ENCODE measurements at regions not wholly inside any gene's neighbourhood (a gene's known extent, or its start where the extent isn't known, plus 50 kb on each side); places are given as distances from the start of the nearest gene placed in this dataset.

GRCh38 chr21:20661246-20661645 lies 337.0 kb upstream of the NCAM2 start:
- Mint-ChIP-seq H3K27ac (no peak overlapping the region), H3K27me3 (no peaks in the 10 kb centered on the region), H3K9me3 (peaks cover 2% of the 10 kb centered on the region), H3K4me1 (ENCODE audit: unreplicated experiment) (peaks cover 14% of the 10 kb centered on the region), H3K36me3 (no peaks in the 10 kb centered on the region), H3K4me3 (no peak overlapping the region)
- TF ChIP-seq CTCF (conservative IDR thresholded peaks at IDR 0.05): no peak
- DNase-seq (ENCODE audit: extremely low spot score, unreplicated experiment): no peak

GRCh38 chr21:20661745-20662422 lies 336.3 kb upstream of the NCAM2 start:
- Mint-ChIP-seq H3K4me3 (no peak overlapping the region), H3K4me1 (ENCODE audit: unreplicated experiment) (peaks cover 14% of the 10 kb centered on the region), H3K27me3 (no peaks in the 10 kb centered on the region), H3K9me3 (peaks cover 4% of the 10 kb centered on the region), H3K27ac (no peak overlapping the region), H3K36me3 (no peaks in the 10 kb centered on the region)
- DNase-seq (ENCODE audit: extremely low spot score, unreplicated experiment): no peak
- TF ChIP-seq CTCF (conservative IDR thresholded peaks at IDR 0.05): no peak

- Mint-ChIP-seq H3K4me3 (no peak overlapping the region), H3K27ac (no peak overlapping the region), H3K9me3 (peaks cover 4% of the 10 kb centered on the region), H3K36me3 (no peaks in the 10 kb centered on the region), H3K27me3 (no peaks in the 10 kb centered on the region), H3K4me1 (ENCODE audit: unreplicated experiment) (peaks cover 14% of the 10 kb centered on the region)
- DNase-seq (ENCODE audit: extremely low spot score, unreplicated experiment): no peak
- no peak for TF ChIP-seq CTCF (conservative IDR thresholded peaks at IDR 0.05)
Observed at GRCh38 chr21:20662514-20662913, 335.7 kb upstream of the NCAM2 start.

- DNase-seq (ENCODE audit: extremely low spot score, unreplicated experiment): no peak
- Mint-ChIP-seq H3K27ac (no peak overlapping the region), H3K4me3 (no peak overlapping the region), H3K4me1 (ENCODE audit: unreplicated experiment) (no peaks in the 10 kb centered on the region), H3K27me3 (no peaks in the 10 kb centered on the region), H3K9me3 (peaks cover 4% of the 10 kb centered on the region), H3K36me3 (no peaks in the 10 kb centered on the region)
- no peak for TF ChIP-seq CTCF (conservative IDR thresholded peaks at IDR 0.05)
Observed at GRCh38 chr21:20667931-20668330, 330.3 kb upstream of the NCAM2 start.

GRCh38 chr21:20685475-20685874 lies 312.7 kb upstream of the NCAM2 start:
- DNase-seq (ENCODE audit: extremely low spot score, unreplicated experiment): no peak
- no peak overlapping the region for H3K27ac Mint-ChIP-seq
- no peaks in the 10 kb centered on the region for H3K27me3 Mint-ChIP-seq
- peaks cover 4% of the 10 kb centered on the region for H3K9me3 Mint-ChIP-seq
- H3K4me1 Mint-ChIP-seq (ENCODE audit: unreplicated experiment): no peaks in the 10 kb centered on the region
- H3K4me3 Mint-ChIP-seq: no peak overlapping the region
- TF ChIP-seq CTCF (conservative IDR thresholded peaks at IDR 0.05): no peak
- H3K36me3 Mint-ChIP-seq: no peaks in the 10 kb centered on the region

- DNase-seq (ENCODE audit: extremely low spot score, unreplicated experiment): no peak
- no peak overlapping the region for H3K4me3 Mint-ChIP-seq
- H3K27me3 Mint-ChIP-seq: no peaks in the 10 kb centered on the region
- H3K36me3 Mint-ChIP-seq: no peaks in the 10 kb centered on the region
- TF ChIP-seq CTCF (conservative IDR thresholded peaks at IDR 0.05): no peak
- H3K9me3 Mint-ChIP-seq: no peaks in the 10 kb centered on the region
- no peak overlapping the region for H3K27ac Mint-ChIP-seq
- peaks cover 15% of the 10 kb centered on the region for H3K4me1 Mint-ChIP-seq (ENCODE audit: unreplicated experiment)
Observed at GRCh38 chr21:20698585-20698984, 299.6 kb upstream of the NCAM2 start.
